Activated CD4-positive, alpha-beta memory T cell treated with anti-CD3 and anti-CD28 coated beads, Interleukin-2, amount 10 ng/mL, durations not matched to agents 7 days and 5 days (primary cell): ENCODE measurements at regions not wholly inside any gene's neighbourhood (a gene's known extent, or its start where the extent isn't known, plus 50 kb on each side); places are given as distances from the start of the nearest gene placed in this dataset.

ENCODE experiments used
- CTCF ChIA-PET: fragments of 350-600 bp; sonication (Branson Sonifier 250); formaldehyde crosslinking; loops from one replicate; lab custom pipeline; 2021; ENCODE audit warnings: antibody characterized with exemption, inconsistent platforms; lab: Charles Lee
- POLR2A ChIA-PET: fragments of 350-600 bp; sonication (Branson Sonifier 250); formaldehyde crosslinking; loops from one replicate; lab custom pipeline; 2021; ENCODE audit warnings: antibody characterized with exemption; lab: Charles Lee
- DNase-seq: peaks from one replicate; pipeline ENCODE4 v3.0.0-alpha.2; 2020
- H3K27ac Mint-ChIP-seq: one replicate; pipeline ENCODE4 v1.8.0; 2021; ENCODE audit warnings: mild to moderate bottlenecking, mixed read lengths
- H3K27me3 Mint-ChIP-seq: one replicate; pipeline ENCODE4 v1.8.0; 2021; ENCODE audit warnings: mixed read lengths
- H3K36me3 Mint-ChIP-seq: one replicate; pipeline ENCODE4 v1.8.0; 2021; ENCODE audit warnings: low read depth, mixed read lengths
- H3K4me1 Mint-ChIP-seq: one replicate; pipeline ENCODE4 v1.8.0; 2021; ENCODE audit warnings: mixed read lengths
- H3K4me3 Mint-ChIP-seq: one replicate; pipeline ENCODE4 v1.8.0; 2021; ENCODE audit warnings: mild to moderate bottlenecking, mixed read lengths
- H3K9me3 Mint-ChIP-seq: one replicate; pipeline ENCODE4 v1.8.0; 2021; ENCODE audit warnings: mixed read lengths

- H3K36me3 Mint-ChIP-seq: no peaks in the 10 kb centered on the region
- H3K4me1 Mint-ChIP-seq: no peaks in the 10 kb centered on the region
- CTCF ChIA-PET: no interaction called here
- H3K9me3 Mint-ChIP-seq: no peaks in the 10 kb centered on the region
- H3K27me3 Mint-ChIP-seq: peaks cover 3% of the 10 kb centered on the region
- H3K4me3 Mint-ChIP-seq: no peak overlapping the region
- POLR2A ChIA-PET: no interaction called here
- DNase-seq: no peak
- no peak overlapping the region for H3K27ac Mint-ChIP-seq
These were observed 275.5 kb downstream of the MEF2C start for GRCh38 chr5:88607492-88607891.

- Mint-ChIP-seq H3K27ac (no peak overlapping the region), H3K27me3 (peaks cover 3% of the 10 kb centered on the region), H3K4me1 (no peaks in the 10 kb centered on the region), H3K9me3 (no peaks in the 10 kb centered on the region), H3K4me3 (no peak overlapping the region), H3K36me3 (no peaks in the 10 kb centered on the region)
- ChIA-PET CTCF (no interaction called here), POLR2A (no interaction called here)
- DNase-seq: no peak
These were observed 276.4 kb downstream of the MEF2C start for GRCh38 chr5:88606626-88607025.

- Mint-ChIP-seq H3K36me3 (no peaks in the 10 kb centered on the region), H3K4me3 (no peak overlapping the region), H3K27ac (no peak overlapping the region), H3K27me3 (peaks cover 3% of the 10 kb centered on the region), H3K4me1 (no peaks in the 10 kb centered on the region), H3K9me3 (no peaks in the 10 kb centered on the region)
- ChIA-PET CTCF (no interaction called here), POLR2A (no interaction called here)
- no peak for DNase-seq
These were observed 276.8 kb downstream of the MEF2C start for GRCh38 chr5:88606173-88606572.

DNA sequence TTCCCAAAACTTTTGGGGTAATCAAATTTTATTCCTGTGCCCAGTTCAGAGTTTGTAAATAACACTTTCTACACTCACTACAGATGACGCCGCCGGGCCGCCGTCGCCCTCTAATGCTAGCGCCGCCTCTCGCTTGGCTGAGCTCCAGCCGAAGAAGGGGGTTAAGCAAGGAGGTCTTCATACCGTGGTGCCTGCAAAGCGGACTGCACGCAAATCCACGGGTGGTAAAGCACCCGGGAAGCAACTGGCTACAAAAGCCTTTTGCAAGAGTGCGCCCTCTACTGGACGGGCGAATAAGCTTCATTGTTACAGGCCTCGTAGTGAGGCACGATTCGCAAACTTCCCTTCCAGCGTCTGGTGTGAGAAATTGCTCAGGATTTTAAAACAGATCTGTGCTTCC lies 280.4 kb downstream of the MEF2C start:
- no peaks in the 10 kb centered on the region for H3K4me1 Mint-ChIP-seq
- no peaks in the 10 kb centered on the region for H3K27me3 Mint-ChIP-seq
- POLR2A ChIA-PET: no interaction called here
- H3K36me3 Mint-ChIP-seq: no peaks in the 10 kb centered on the region
- no peak overlapping the region for H3K27ac Mint-ChIP-seq
- CTCF ChIA-PET: interaction anchor here (0.8 to 2.0 kb wide), 7 partner anchors 9 to 868 kb away, joined by 3 to 6 read pairs (median 4); no protein-coding TSS in a partner anchor
- peak; percentile 34 for DNase-seq
- no peaks in the 10 kb centered on the region for H3K9me3 Mint-ChIP-seq
- H3K4me3 Mint-ChIP-seq: no peak overlapping the region

DNA sequence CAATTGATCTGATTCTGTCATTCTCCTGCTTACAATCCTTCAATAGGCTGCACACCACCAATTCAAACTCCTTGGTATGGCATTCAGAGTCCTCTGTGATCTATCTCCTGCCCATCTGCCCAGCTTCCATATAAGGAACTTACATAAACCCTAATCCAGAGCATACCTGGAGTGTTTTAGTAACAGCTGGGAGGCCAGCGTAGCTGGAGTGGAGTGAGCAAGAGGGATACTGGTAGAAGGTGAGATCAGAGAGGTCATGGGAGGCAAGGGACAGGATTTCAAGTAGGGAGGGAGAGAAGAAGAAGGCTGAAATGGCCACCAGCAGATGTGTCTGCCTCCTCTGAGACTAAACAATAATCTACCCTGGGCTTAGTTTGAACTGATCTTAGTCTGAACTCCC lies 288.5 kb downstream of the MEF2C start:
- H3K4me1 Mint-ChIP-seq: no peaks in the 10 kb centered on the region
- CTCF ChIA-PET: interaction anchor here (1.2 kb wide), 1 partner anchor 8 kb away, joined by 3 read pairs; no protein-coding TSS in a partner anchor
- no peak overlapping the region for H3K27ac Mint-ChIP-seq
- H3K36me3 Mint-ChIP-seq: no peaks in the 10 kb centered on the region
- POLR2A ChIA-PET: no interaction called here
- DNase-seq: no peak
- peaks cover 1% of the 10 kb centered on the region for H3K27me3 Mint-ChIP-seq
- H3K4me3 Mint-ChIP-seq: no peak overlapping the region
- no peaks in the 10 kb centered on the region for H3K9me3 Mint-ChIP-seq

- Mint-ChIP-seq H3K36me3 (no peaks in the 10 kb centered on the region), H3K27me3 (peaks cover 2% of the 10 kb centered on the region), H3K4me3 (no peak overlapping the region), H3K27ac (no peak overlapping the region), H3K4me1 (no peaks in the 10 kb centered on the region), H3K9me3 (peaks cover 3% of the 10 kb centered on the region)
- DNase-seq: no peak
- POLR2A ChIA-PET: no interaction called here
- CTCF ChIA-PET: interaction anchor here (0.7 kb wide), 1 partner anchor 40 kb away, joined by 3 read pairs; no protein-coding TSS in a partner anchor
These were observed 294.4 kb downstream of the MEF2C start for GRCh38 chr5:88588609-88589008.

DNA sequence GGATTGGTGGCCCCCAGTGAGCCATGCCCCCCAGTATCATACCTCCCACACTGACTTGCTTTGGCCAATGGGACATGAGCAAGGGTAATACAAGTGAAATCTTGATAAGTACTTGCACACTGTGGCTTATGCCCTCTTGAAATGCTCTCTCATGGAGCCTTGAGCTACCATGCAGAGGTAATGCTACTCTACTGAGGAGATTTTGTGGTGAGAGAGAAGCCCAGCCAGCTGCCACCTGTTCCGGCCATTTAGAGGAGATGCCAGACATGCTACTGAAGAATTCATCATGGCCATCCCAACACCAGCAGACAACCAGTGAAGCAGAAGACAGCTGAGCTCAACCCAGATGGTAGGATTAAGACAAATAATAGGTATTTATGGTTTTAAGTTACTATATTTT lies 299.5 kb downstream of the MEF2C start:
- Mint-ChIP-seq H3K4me1 (no peaks in the 10 kb centered on the region), H3K9me3 (peaks cover 3% of the 10 kb centered on the region), H3K36me3 (no peaks in the 10 kb centered on the region), H3K4me3 (no peak overlapping the region), H3K27ac (no peak overlapping the region), H3K27me3 (no peaks in the 10 kb centered on the region)
- ChIA-PET POLR2A (no interaction called here), CTCF (no interaction called here)
- DNase-seq: no peak

DNA sequence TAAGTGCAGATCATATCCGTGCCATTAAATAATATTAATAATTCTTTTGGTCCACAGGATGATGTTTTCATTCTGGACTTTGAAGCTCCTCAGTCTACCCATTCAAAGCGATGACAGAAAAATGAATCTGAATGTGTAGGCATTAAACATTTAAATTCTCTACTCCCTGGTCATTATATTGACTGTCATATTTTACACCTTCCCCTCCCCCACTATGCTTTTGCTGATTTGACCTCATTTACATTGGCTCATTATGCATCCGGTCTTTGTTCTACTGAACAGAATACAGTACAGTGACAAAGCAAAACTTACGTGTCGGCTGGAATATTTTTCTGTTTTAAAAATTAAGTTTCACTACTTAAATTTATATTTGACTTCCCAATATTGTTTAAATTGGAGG lies 289.7 kb upstream of the TMEM161B start:
- Mint-ChIP-seq H3K27ac (no peak overlapping the region), H3K27me3 (peaks cover 1% of the 10 kb centered on the region), H3K4me1 (no peaks in the 10 kb centered on the region), H3K9me3 (no peaks in the 10 kb centered on the region), H3K36me3 (no peaks in the 10 kb centered on the region), H3K4me3 (no peak overlapping the region)
- ChIA-PET CTCF (no interaction called here), POLR2A (no interaction called here)
- DNase-seq: no peak

GRCh38 chr5:88557881-88558280 lies 289.2 kb upstream of the TMEM161B start:
- no peak for DNase-seq
- H3K36me3 Mint-ChIP-seq: no peaks in the 10 kb centered on the region

DNA sequence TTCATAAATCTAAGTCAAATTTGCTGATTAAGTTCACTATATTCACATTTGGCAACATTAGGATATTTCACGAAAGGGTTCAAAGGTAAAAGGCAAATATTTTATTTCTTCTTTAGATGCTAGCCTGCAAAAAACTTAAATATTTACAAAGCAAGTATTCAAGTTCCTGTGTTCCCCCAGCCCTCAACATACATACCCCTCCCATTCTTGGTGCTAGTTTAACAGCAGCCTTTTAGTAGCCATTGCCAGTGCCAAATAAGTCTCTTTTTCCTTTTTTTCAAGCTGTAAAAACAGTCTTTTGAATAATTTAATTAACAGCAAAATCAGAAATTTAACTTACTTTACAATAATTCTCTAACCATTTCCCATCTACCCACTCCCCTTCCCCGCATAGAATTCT lies 288.5 kb upstream of the TMEM161B start:
- no peaks in the 10 kb centered on the region for H3K9me3 Mint-ChIP-seq
- H3K36me3 Mint-ChIP-seq: no peaks in the 10 kb centered on the region
- ChIA-PET POLR2A (no interaction called here), CTCF (no interaction called here)
- H3K27ac Mint-ChIP-seq: no peak overlapping the region
- H3K4me3 Mint-ChIP-seq: no peak overlapping the region
- no peak for DNase-seq
- H3K27me3 Mint-ChIP-seq: peaks cover 1% of the 10 kb centered on the region
- no peaks in the 10 kb centered on the region for H3K4me1 Mint-ChIP-seq

More at GRCh38 chr5:88557881-88558280, 289.2 kb upstream of the TMEM161B start:
- H3K27me3 Mint-ChIP-seq: peaks cover 1% of the 10 kb centered on the region
- no peak overlapping the region for H3K27ac Mint-ChIP-seq
- ChIA-PET CTCF (no interaction called here), POLR2A (no interaction called here)
- H3K4me1 Mint-ChIP-seq: no peaks in the 10 kb centered on the region
- no peaks in the 10 kb centered on the region for H3K9me3 Mint-ChIP-seq
- H3K4me3 Mint-ChIP-seq: no peak overlapping the region

DNA sequence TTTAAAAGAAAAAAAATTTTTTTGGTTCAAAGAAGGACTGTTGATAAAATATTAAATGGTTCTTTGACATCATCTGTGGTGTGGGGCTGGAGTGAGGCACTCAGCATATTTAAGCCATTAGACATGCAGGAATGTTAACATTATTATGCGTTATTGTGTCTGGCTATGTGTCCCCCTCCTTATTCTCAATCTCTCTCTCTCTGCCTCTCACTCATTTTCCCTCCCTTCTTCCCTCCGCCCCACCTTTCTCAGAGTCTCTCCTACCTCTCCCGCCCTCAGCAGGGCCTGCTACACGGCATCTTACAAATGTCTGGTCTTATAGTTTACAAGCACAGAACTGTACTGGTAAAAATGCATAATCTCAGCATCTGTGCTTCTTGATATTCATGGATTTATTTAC lies 287.8 kb upstream of the TMEM161B start:
- ChIA-PET CTCF (interaction anchor here (0.6 kb wide), 1 partner anchor 34 kb away, joined by 4 read pairs; no protein-coding TSS in a partner anchor), POLR2A (no interaction called here)
- Mint-ChIP-seq H3K4me3 (no peak overlapping the region), H3K36me3 (no peaks in the 10 kb centered on the region), H3K9me3 (no peaks in the 10 kb centered on the region), H3K27ac (no peak overlapping the region), H3K27me3 (peaks cover 1% of the 10 kb centered on the region), H3K4me1 (no peaks in the 10 kb centered on the region)
- no peak for DNase-seq

GRCh38 chr5:88555674-88556073 lies 287.0 kb upstream of the TMEM161B start:
- no peak overlapping the region for H3K27ac Mint-ChIP-seq
- POLR2A ChIA-PET: no interaction called here
- H3K9me3 Mint-ChIP-seq: no peaks in the 10 kb centered on the region

GRCh38 chr5:88553986-88554385 lies 285.3 kb upstream of the TMEM161B start:
- Mint-ChIP-seq H3K4me1 (no peaks in the 10 kb centered on the region), H3K27me3 (no peaks in the 10 kb centered on the region), H3K4me3 (no peak overlapping the region), H3K27ac (no peak overlapping the region), H3K9me3 (no peaks in the 10 kb centered on the region), H3K36me3 (no peaks in the 10 kb centered on the region)
- no peak for DNase-seq
- ChIA-PET POLR2A (no interaction called here), CTCF (no interaction called here)

More at GRCh38 chr5:88555674-88556073, 287.0 kb upstream of the TMEM161B start:
- CTCF ChIA-PET: no interaction called here
- Mint-ChIP-seq H3K4me3 (no peak overlapping the region), H3K4me1 (no peaks in the 10 kb centered on the region), H3K36me3 (no peaks in the 10 kb centered on the region), H3K27me3 (no peaks in the 10 kb centered on the region)
- no peak for DNase-seq

DNA sequence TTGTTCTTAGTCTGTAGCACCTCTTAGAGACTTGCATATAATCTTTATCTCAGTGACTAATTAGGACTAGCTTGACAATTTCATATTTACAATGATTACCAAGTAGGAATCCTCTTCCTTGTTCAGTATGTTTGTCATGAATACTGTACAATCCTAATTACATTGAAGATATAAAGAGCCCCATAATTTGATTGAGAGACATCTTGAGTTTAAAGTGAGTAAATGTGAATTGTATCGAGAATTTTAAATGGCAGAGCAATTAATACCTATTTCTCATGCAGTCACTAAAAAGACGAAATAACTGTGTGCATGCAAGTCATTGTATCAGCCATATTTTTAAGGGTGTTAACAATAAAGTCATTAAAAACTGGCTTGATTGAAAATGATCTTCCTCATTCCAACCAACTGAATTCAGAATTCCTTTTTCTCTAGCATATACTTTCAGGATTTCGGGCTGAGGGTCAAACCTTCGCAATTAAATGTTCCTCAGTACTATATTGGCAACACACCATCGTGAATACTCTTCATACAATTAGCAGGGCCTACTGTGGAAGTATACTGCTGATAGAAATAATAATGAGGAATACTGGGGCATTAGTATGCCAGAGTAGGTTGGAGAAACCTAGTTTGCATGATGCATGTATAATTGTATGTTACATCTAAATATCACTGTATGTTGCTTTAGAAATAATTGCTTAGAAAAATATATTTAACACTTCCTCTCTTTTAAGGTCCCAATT lies 284.7 kb upstream of the TMEM161B start:
- Mint-ChIP-seq H3K27me3 (no peaks in the 10 kb centered on the region), H3K36me3 (no peaks in the 10 kb centered on the region), H3K9me3 (no peaks in the 10 kb centered on the region), H3K4me1 (no peaks in the 10 kb centered on the region), H3K27ac (no peak overlapping the region), H3K4me3 (no peak overlapping the region)
- POLR2A ChIA-PET: no interaction called here
- DNase-seq: no peak
- CTCF ChIA-PET: no interaction called here
